ENCODE measurements at regions not wholly inside any gene's neighbourhood (a gene's known extent, or its start where the extent isn't known, plus 50 kb on each side); places are given as distances from the start of the nearest gene placed in this dataset.

GRCh38 chr6:84450018-84450417 is 222.6 kb upstream of the CEP162 start:
- ChIA-PET POLR2A (no interaction called here), CTCF (no interaction called here)
- H3K4me3 Mint-ChIP-seq, result no peak overlapping the region
- no peaks in the 10 kb centered on the region for H3K36me3 Mint-ChIP-seq (ENCODE audit: low read depth)
- no peak for DNase-seq
- ATAC-seq, result no peak
- intact Hi-C loops (cut with micrococcal nuclease), result no loop called here
- no peaks in the 10 kb centered on the region for H3K9me3 Mint-ChIP-seq
- no peak for TF ChIP-seq CTCF (IDR thresholded peaks at IDR 0.05)
- no peak overlapping the region for H3K27ac Mint-ChIP-seq
- H3K4me1 Mint-ChIP-seq (ENCODE audit: low read depth), result no peaks in the 10 kb centered on the region
- H3K27me3 Mint-ChIP-seq, result no peaks in the 10 kb centered on the region

GRCh38 chr6:84449220-84449619 is 221.8 kb upstream of the CEP162 start:
- ChIA-PET CTCF (no interaction called here), POLR2A (no interaction called here)
- Mint-ChIP-seq H3K27ac (no peak overlapping the region), H3K36me3 (ENCODE audit: low read depth) (no peaks in the 10 kb centered on the region), H3K4me3 (no peak overlapping the region), H3K27me3 (no peaks in the 10 kb centered on the region), H3K4me1 (ENCODE audit: low read depth) (no peaks in the 10 kb centered on the region), H3K9me3 (no peaks in the 10 kb centered on the region)
- no peak for DNase-seq
- no peak for ATAC-seq
- TF ChIP-seq CTCF (IDR thresholded peaks at IDR 0.05), result no peak
- intact Hi-C loops (cut with micrococcal nuclease), result no loop called here

GRCh38 chr6:84448331-84448730 is 220.9 kb upstream of the CEP162 start:
- no peaks in the 10 kb centered on the region for H3K9me3 Mint-ChIP-seq
- no peaks in the 10 kb centered on the region for H3K36me3 Mint-ChIP-seq (ENCODE audit: low read depth)
- ATAC-seq, result no peak
- CTCF ChIA-PET, result no interaction called here
- no peak overlapping the region for H3K4me3 Mint-ChIP-seq
- POLR2A ChIA-PET, result no interaction called here
- H3K27me3 Mint-ChIP-seq, result no peaks in the 10 kb centered on the region
- no peak for DNase-seq
- intact Hi-C loops (cut with micrococcal nuclease), result no loop called here
- no peaks in the 10 kb centered on the region for H3K4me1 Mint-ChIP-seq (ENCODE audit: low read depth)
- no peak overlapping the region for H3K27ac Mint-ChIP-seq
- TF ChIP-seq CTCF (IDR thresholded peaks at IDR 0.05), result no peak

- Mint-ChIP-seq H3K36me3 (ENCODE audit: low read depth) (no peaks in the 10 kb centered on the region), H3K4me3 (no peak overlapping the region), H3K27me3 (no peaks in the 10 kb centered on the region), H3K27ac (no peak overlapping the region), H3K9me3 (no peaks in the 10 kb centered on the region), H3K4me1 (ENCODE audit: low read depth) (no peaks in the 10 kb centered on the region)
- intact Hi-C loops (cut with micrococcal nuclease), result no loop called here
- ATAC-seq, result no peak
- no peak for TF ChIP-seq CTCF (IDR thresholded peaks at IDR 0.05)
- no peak for DNase-seq
- ChIA-PET POLR2A (no interaction called here), CTCF (no interaction called here)
These were observed 220.2 kb upstream of the CEP162 start for GRCh38 chr6:84447651-84448050.

GRCh38 chr6:84445068-84445467 is 217.6 kb upstream of the CEP162 start:
- ATAC-seq (no peak), DNase-seq (no peak)
- Mint-ChIP-seq H3K4me1 (ENCODE audit: low read depth) (no peaks in the 10 kb centered on the region), H3K27ac (no peak overlapping the region), H3K27me3 (no peaks in the 10 kb centered on the region), H3K9me3 (no peaks in the 10 kb centered on the region), H3K4me3 (no peak overlapping the region), H3K36me3 (ENCODE audit: low read depth) (no peaks in the 10 kb centered on the region)
- POLR2A ChIA-PET, result no interaction called here
- CTCF ChIA-PET, result no interaction called here
- intact Hi-C loops (cut with micrococcal nuclease), result no loop called here
- TF ChIP-seq CTCF (IDR thresholded peaks at IDR 0.05), result no peak
